ENCODE measurements at regions not wholly inside any gene's neighbourhood (a gene's known extent, or its start where the extent isn't known, plus 50 kb on each side); places are given as distances from the start of the nearest gene placed in this dataset.
"Not testable (repeated sequence)": the region's sequence is repeated elsewhere in the genome, so short reads cannot be mapped to it uniquely, and the experiment has no call there.

DNA sequence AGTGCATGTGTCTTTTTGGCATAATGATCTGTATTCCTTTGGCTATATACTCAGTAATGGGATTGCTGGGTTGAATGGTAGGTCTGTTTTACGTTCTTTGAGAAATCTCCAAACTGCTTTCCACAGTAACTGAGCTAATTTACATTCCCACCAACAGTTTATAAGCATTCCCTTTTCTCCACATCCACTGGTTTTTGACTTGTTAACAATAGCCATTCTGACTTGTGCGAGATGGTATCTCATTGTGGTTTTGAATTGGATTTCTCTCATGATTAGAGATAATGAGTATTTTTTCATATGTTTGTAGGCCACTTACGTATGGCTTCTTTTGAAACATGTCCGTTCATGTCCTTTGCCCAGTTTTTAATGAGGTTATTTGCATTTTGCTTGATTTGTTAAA lies 117.7 kb downstream of the CHCHD4 start:
- H3K9ac ChIP-seq (ENCODE audit: low read length): no peak overlapping the region
- H3K27ac ChIP-seq (ENCODE audit: low read length): no peak overlapping the region
- no peaks in the 10 kb centered on the region for H3K36me3 ChIP-seq (ENCODE audit: control insufficient read depth, low read depth, low read length)
- H3K4me1 ChIP-seq (ENCODE audit: control insufficient read depth, low read depth, low read length): no peaks in the 10 kb centered on the region
- no peak overlapping the region for H3K4me3 ChIP-seq (ENCODE audit: low read length)
- no peaks in the 10 kb centered on the region for H3K9me3 ChIP-seq (ENCODE audit: control insufficient read depth, low read depth, low read length)
- H3K27me3 ChIP-seq (ENCODE audit: control insufficient read depth, insufficient read depth, low read length): no peaks in the 10 kb centered on the region

DNA sequence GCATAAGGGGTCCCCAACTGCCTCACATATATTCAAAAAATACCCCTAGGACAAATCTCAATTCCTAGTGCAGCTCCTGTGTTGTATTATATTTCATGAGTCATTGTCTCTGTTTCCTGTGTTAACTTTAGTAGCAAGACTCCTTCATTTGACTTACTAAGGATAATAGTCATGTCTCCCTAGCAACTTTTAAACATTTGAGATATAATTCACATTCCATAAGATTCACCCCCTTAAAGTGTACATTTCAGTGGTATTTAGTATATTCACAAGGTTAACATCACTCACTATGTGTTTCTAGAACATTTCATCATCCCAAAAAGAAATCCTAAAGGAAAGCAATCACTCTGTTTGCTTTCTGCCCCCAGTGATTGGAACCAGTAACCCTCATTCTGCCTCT lies 121.3 kb upstream of the WNT7A start:
- no peak overlapping the region for H3K27ac ChIP-seq (ENCODE audit: low read length)
- no peaks in the 10 kb centered on the region for H3K36me3 ChIP-seq (ENCODE audit: control insufficient read depth, low read depth, low read length)
- H3K4me1 ChIP-seq (ENCODE audit: control insufficient read depth, low read depth, low read length): no peaks in the 10 kb centered on the region
- no peak overlapping the region for H3K9ac ChIP-seq (ENCODE audit: low read length)
- no peak overlapping the region for H3K4me3 ChIP-seq (ENCODE audit: low read length)
- H3K9me3 ChIP-seq (ENCODE audit: control insufficient read depth, low read depth, low read length): no peaks in the 10 kb centered on the region
- H3K27me3 ChIP-seq (ENCODE audit: control insufficient read depth, insufficient read depth, low read length): no peaks in the 10 kb centered on the region

DNA sequence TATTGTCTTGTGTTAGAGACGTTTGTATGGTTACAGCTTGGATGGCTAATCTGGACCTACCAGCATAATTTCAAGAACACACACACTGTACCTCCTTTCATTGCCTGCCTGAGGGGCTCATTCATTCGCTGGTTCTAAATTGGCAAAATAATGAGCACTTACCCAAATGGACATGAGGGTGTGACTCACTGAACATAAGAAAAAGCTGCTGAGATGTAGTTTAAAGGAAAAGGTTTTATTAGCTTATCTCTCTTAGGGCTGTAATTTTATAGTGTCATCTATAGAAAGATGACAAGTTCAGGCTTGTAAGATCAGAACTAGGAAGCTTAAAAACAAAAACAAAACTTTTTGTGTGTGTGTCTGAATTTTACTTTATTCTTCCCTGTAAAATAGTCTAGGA lies 120.7 kb upstream of the WNT7A start:
- no peaks in the 10 kb centered on the region for H3K4me1 ChIP-seq (ENCODE audit: control insufficient read depth, low read depth, low read length)
- H3K9ac ChIP-seq (ENCODE audit: low read length): no peak overlapping the region
- no peak overlapping the region for H3K4me3 ChIP-seq (ENCODE audit: low read length)
- no peak overlapping the region for H3K27ac ChIP-seq (ENCODE audit: low read length)
- no peaks in the 10 kb centered on the region for H3K36me3 ChIP-seq (ENCODE audit: control insufficient read depth, low read depth, low read length)
- H3K9me3 ChIP-seq (ENCODE audit: control insufficient read depth, low read depth, low read length): no peaks in the 10 kb centered on the region
- H3K27me3 ChIP-seq (ENCODE audit: control insufficient read depth, insufficient read depth, low read length): no peaks in the 10 kb centered on the region

DNA sequence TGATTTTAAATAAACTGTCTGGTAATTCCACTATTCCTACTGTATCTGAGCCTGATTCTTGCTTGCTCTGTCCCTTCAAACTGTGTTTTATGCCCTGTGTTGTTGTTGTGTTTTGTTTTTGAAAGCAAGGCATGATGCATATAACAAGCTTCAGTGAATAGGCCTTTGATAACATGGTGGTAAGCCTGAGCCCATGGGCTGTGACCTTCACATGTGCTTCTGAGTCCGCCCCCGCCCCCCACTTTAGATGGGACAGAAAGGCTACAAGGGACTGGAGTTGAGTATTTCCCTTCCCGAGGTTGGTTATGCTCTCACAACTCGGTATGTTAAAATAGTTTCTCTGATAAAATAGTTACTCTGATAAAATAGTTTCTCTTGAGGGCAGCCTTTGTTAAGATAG lies 119.0 kb upstream of the WNT7A start:
- Histone ChIP-seq H3K4me1 (ENCODE audit: control insufficient read depth, low read depth, low read length) (no peaks in the 10 kb centered on the region), H3K9ac (ENCODE audit: low read length) (no peak overlapping the region)

DNA sequence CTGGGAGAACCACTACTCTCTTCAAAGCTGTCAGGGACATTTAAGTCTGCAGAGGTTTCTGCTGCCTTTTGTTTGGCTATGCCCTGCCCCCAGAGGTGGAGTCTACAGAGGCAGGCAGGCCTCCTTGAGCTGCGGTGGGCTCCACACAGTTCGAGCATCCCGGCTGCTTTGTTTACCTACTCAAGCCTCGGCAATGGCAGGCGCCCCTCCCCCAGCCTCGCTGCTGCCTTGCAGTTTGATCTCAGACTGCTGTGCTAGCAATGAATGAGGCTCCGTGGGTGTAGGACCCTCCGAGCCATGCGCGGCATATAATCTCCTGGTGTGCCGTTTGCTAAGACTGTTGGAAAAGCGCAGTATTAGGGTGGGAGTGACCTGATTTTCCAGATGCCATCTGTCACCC lies 115.3 kb upstream of the WNT7A start:
- not testable (repeated sequence) for H3K9ac ChIP-seq (ENCODE audit: low read length); H3K27ac ChIP-seq (ENCODE audit: low read length); H3K4me3 ChIP-seq (ENCODE audit: low read length); H3K36me3 ChIP-seq (ENCODE audit: control insufficient read depth, low read depth, low read length); H3K27me3 ChIP-seq (ENCODE audit: control insufficient read depth, insufficient read depth, low read length); H3K4me1 ChIP-seq (ENCODE audit: control insufficient read depth, low read depth, low read length); H3K9me3 ChIP-seq (ENCODE audit: control insufficient read depth, low read depth, low read length)

More for the DNA sequence above, 119.0 kb upstream of the WNT7A start:
- Histone ChIP-seq H3K4me3 (ENCODE audit: low read length) (no peak overlapping the region), H3K9me3 (ENCODE audit: control insufficient read depth, low read depth, low read length) (no peaks in the 10 kb centered on the region), H3K27ac (ENCODE audit: low read length) (no peak overlapping the region), H3K27me3 (ENCODE audit: control insufficient read depth, insufficient read depth, low read length) (no peaks in the 10 kb centered on the region), H3K36me3 (ENCODE audit: control insufficient read depth, low read depth, low read length) (no peaks in the 10 kb centered on the region)

DNA sequence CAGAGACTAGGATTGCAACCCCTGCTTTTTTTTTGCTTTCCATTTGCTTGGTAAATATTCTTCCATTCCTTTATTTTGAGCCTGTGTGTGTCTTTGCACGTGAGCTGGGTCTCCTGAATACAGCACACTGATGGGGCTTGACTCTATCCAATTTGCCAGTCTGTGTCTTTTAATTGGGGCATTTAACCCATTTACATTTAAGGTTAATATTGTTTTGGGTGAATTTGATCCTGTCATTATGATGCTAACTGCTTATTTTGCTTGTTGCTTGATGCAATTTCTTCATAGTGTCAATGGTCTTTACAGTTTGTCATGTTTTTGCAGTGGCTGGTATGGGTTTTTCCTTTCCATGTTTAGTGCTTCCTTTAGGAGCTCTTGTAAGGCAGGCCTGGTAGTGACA lies 109.1 kb upstream of the WNT7A start:
- not testable (repeated sequence) for H3K27me3 ChIP-seq (ENCODE audit: control insufficient read depth, insufficient read depth, low read length); H3K4me3 ChIP-seq (ENCODE audit: low read length); H3K9me3 ChIP-seq (ENCODE audit: control insufficient read depth, low read depth, low read length); H3K36me3 ChIP-seq (ENCODE audit: control insufficient read depth, low read depth, low read length); H3K4me1 ChIP-seq (ENCODE audit: control insufficient read depth, low read depth, low read length); H3K9ac ChIP-seq (ENCODE audit: low read length); H3K27ac ChIP-seq (ENCODE audit: low read length)

DNA sequence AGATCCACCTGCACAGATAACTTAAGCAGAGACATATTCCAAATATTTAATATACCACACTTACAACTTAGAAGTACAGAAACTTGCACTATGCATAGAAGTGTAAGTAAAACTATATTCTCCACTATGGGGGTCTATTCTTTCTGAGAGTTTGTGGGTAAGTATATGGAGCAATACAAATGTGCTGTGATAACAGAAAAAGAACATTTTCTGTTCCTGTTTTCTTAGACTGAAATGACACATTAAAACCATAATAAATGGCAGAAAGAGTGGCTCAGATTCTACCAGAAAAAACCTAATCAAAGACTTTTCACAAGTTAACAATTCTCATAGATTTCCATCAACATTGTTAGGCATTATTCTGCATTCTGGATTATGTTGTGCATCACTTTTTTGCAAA lies 96.6 kb upstream of the WNT7A start:
- Histone ChIP-seq H3K4me3 (ENCODE audit: low read length) (no peak overlapping the region), H3K27me3 (ENCODE audit: control insufficient read depth, insufficient read depth, low read length) (no peaks in the 10 kb centered on the region), H3K9ac (ENCODE audit: low read length) (no peak overlapping the region), H3K36me3 (ENCODE audit: control insufficient read depth, low read depth, low read length) (no peaks in the 10 kb centered on the region), H3K9me3 (ENCODE audit: control insufficient read depth, low read depth, low read length) (peaks cover 8% of the 10 kb centered on the region), H3K4me1 (ENCODE audit: control insufficient read depth, low read depth, low read length) (no peaks in the 10 kb centered on the region), H3K27ac (ENCODE audit: low read length) (no peak overlapping the region)

DNA sequence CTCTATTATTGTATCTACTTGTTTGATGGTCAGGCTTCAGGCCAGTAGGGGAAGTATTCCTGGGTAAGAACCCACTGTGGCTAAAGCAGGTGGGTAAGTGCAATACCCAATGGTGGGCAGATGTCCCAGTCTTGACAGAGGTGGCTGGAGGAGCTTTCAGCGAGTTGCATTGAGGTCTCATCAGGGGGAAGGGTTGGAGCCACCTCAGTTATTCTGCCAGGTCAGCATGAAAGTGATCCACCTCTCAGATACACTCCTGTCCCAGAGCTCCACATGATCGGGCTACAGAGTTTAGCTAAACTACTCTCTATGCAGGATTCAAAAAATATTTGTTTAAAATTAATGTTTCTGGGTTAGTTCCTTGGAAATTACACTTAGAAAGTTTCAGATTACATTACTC lies 95.8 kb upstream of the WNT7A start:
- no peaks in the 10 kb centered on the region for H3K36me3 ChIP-seq (ENCODE audit: control insufficient read depth, low read depth, low read length)
- peaks cover 8% of the 10 kb centered on the region for H3K9me3 ChIP-seq (ENCODE audit: control insufficient read depth, low read depth, low read length)
- H3K4me3 ChIP-seq (ENCODE audit: low read length): no peak overlapping the region
- H3K27me3 ChIP-seq (ENCODE audit: control insufficient read depth, insufficient read depth, low read length): no peaks in the 10 kb centered on the region
- H3K9ac ChIP-seq (ENCODE audit: low read length): no peak overlapping the region
- no peak overlapping the region for H3K27ac ChIP-seq (ENCODE audit: low read length)
- no peaks in the 10 kb centered on the region for H3K4me1 ChIP-seq (ENCODE audit: control insufficient read depth, low read depth, low read length)

DNA sequence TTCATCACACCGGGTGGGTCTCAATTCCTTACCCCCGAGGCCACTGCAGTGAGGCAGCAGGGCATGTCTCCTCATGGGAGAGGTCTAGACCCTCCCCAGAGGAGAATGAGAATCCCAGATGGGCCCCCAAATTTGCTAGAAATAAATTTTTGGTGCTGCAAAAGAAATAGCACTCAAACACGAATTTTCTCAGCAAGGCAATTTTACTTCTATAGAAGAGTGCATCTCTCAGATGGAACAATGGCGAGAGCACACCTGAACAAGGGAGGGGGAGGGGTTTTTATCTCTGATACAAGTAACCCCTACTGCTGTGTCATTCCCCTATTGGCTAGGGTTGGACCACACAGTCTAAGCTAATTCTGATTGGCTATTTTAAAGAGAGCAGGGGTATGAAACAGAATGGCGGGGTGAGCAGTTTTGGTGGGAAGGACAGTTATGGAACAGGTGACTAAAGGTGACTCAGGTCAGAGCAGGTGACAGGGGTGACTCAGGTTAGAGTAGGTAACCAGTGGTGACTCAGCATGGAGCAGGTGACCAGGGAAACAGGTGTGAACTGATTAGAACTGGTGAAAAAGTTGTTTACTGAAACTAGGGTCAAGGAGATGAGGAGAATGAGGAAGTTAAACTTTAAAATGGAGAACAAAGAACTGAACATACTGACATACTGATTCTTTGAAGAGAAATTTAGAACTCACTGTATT lies 93.0 kb upstream of the WNT7A start:
- peaks cover 8% of the 10 kb centered on the region for H3K9me3 ChIP-seq (ENCODE audit: control insufficient read depth, low read depth, low read length)
- no peak overlapping the region for H3K27ac ChIP-seq (ENCODE audit: low read length)

DNA sequence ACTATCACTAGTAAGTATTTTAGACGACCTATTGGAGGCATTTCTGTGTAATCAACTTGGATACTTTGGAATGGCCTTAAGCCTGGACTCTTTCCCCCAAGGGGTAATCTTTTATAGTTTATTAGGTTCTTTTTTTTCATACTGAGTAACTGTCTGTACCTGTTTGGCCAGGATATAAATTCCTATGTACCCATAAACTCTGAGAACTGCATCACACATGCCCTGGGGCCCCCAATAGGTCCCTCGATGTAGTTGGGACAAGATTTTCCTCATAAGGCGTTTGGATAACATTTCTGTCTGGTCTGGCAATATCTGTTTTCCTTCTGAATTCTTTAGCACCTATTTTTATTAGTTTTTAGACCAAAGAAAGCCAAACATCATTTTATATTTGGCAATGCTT lies 86.4 kb upstream of the WNT7A start:
- H3K27me3 ChIP-seq (ENCODE audit: control insufficient read depth, insufficient read depth, low read length): no peaks in the 10 kb centered on the region
- H3K4me1 ChIP-seq (ENCODE audit: control insufficient read depth, low read depth, low read length): no peaks in the 10 kb centered on the region
- peaks cover 7% of the 10 kb centered on the region for H3K9me3 ChIP-seq (ENCODE audit: control insufficient read depth, low read depth, low read length)
- H3K27ac ChIP-seq (ENCODE audit: low read length): no peak overlapping the region
- no peaks in the 10 kb centered on the region for H3K36me3 ChIP-seq (ENCODE audit: control insufficient read depth, low read depth, low read length)
- no peak overlapping the region for H3K9ac ChIP-seq (ENCODE audit: low read length)
- H3K4me3 ChIP-seq (ENCODE audit: low read length): no peak overlapping the region

More for the DNA sequence above, 93.0 kb upstream of the WNT7A start:
- Histone ChIP-seq H3K4me3 (ENCODE audit: low read length) (no peak overlapping the region), H3K27me3 (ENCODE audit: control insufficient read depth, insufficient read depth, low read length) (no peaks in the 10 kb centered on the region), H3K36me3 (ENCODE audit: control insufficient read depth, low read depth, low read length) (no peaks in the 10 kb centered on the region), H3K4me1 (ENCODE audit: control insufficient read depth, low read depth, low read length) (no peaks in the 10 kb centered on the region), H3K9ac (ENCODE audit: low read length) (no peak overlapping the region)

DNA sequence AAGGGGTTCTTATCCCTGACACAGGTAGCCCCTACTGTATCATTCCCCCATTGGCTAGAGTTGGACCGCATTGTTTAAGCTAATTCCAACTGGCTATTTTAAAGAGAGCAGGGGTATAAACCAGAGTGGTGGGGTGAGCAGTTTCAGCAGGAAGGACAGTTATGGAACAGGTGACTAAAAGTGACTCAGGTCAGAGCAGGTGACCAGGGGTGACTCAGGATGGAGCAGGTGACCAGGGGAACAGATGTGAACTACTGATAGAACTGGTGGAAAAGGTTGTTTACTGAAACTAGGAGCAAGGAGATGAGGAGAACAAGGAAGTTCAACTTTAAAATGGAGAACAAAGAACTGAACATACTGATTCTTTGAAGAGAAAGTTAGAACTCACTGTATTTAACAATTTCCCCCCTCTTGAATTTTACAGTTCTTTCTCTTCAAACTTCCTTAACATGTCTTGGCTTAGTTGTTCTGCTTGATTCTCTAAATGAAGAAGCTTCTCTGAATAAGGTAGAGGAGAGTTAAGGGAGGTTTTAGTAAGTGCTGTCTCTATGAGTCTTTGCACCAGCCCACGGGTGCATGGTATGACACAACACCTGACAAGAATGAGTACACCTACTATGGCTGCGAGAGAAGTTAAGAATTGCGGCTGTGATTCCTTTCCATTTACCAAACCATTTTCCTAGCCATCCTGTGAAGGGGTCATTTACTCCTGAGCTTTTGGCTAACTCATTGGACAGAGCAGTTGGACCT lies 83.4 kb upstream of the WNT7A start:
- Histone ChIP-seq H3K4me1 (ENCODE audit: control insufficient read depth, low read depth, low read length) (no peaks in the 10 kb centered on the region), H3K36me3 (ENCODE audit: control insufficient read depth, low read depth, low read length) (no peaks in the 10 kb centered on the region), H3K9ac (ENCODE audit: low read length) (no peak overlapping the region), H3K4me3 (ENCODE audit: low read length) (no peak overlapping the region), H3K27me3 (ENCODE audit: control insufficient read depth, insufficient read depth, low read length) (no peaks in the 10 kb centered on the region), H3K27ac (ENCODE audit: low read length) (no peak overlapping the region), H3K9me3 (ENCODE audit: control insufficient read depth, low read depth, low read length) (peaks cover 7% of the 10 kb centered on the region)
